SIG-M5 (cell line): ENCODE measurements at regions not wholly inside any gene's neighbourhood (a gene's known extent, or its start where the extent isn't known, plus 50 kb on each side); places are given as distances from the start of the nearest gene placed in this dataset.

Source experiments
- DNase-seq: peaks from one replicate; lab custom pipeline; 2025; lab: John Stamatoyannopoulos, UW

- DNase-seq, result no peak
These were observed 314.0 kb upstream of the CDIN1 start for GRCh38 chr15:36265422-36265821.

DNA sequence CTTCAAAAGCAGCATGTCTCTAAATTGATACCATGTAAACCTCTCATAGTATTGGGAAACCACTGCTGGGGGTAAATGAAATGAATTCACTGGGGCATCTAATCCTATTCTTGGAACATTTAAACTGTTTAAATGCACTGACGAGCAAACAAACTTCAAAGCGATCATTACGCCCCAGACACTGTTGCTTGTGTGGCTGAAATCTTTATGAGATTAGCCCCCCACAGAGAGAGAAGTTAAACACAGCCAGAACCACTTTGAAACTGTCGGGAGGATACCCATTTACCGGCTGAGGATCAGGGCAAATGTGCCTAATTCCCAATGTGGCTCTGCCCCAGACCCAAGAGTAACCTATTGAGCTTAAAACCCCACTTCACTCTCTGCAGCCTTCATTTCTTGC, 308.4 kb upstream of the CDIN1 start:
- DNase-seq, result no peak

DNA sequence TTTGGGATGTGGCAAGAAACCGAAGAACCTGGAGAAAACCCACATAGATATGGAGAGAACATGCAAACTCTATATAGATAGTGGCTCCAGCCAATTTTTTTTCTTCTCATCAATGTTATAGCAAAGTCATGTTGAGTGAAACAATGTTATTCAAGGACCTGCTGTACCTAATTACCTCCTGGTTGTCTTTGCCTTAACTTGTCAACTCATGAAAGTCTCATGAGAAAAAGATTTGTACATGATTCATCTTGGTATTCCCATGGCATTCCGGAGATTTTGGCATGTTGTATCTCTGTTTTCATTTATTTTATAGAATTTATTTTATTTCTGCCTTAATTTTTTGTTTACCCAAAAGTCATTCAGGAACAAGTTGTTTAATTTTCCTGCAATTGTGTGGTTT, 303.8 kb upstream of the CDIN1 start:
- DNase-seq, result no peak

DNA sequence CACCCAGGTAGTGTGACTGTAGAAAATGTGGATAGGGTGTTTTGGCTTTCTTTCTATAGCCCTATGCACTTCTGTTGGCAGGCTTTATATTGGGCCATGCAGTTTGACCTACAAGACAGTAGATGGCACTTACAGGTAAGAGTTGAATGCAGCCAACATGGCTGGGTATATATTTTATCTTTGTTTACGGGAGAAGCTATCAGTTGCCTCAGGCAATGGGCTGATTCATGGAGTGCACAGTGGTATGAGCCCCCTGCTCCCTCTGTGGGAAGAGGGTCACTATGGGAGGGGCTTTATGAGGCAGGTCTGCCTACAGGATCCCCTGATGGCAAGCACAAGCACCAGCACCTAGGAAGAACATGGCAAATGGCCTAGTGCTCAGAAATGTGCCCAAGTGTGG, 301.2 kb upstream of the CDIN1 start:
- DNase-seq, result no peak

- no peak for DNase-seq
These were observed 296.6 kb upstream of the CDIN1 start for GRCh38 chr15:36282821-36283220.

DNA sequence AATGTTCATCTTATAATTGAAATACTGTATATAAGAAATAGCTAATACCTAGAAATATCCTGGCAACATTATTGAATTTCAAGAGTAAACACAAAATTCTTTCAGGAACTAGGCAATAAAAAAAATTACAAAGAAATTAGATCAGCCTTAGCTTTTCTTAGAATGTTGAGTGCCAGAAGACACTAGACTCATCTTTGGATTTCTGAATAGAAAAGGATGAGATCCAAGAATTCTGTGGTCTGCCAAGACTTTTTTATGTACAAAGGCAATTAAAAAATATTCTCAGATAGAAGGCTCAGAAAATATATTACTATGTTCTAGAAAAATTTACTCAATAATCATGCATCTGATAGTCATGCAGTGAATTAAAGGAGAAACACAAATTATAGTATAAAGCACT, 294.5 kb upstream of the CDIN1 start:
- DNase-seq, result no peak

GRCh38 chr15:36291501-36291900, 287.9 kb upstream of the CDIN1 start:
- no peak for DNase-seq

DNA sequence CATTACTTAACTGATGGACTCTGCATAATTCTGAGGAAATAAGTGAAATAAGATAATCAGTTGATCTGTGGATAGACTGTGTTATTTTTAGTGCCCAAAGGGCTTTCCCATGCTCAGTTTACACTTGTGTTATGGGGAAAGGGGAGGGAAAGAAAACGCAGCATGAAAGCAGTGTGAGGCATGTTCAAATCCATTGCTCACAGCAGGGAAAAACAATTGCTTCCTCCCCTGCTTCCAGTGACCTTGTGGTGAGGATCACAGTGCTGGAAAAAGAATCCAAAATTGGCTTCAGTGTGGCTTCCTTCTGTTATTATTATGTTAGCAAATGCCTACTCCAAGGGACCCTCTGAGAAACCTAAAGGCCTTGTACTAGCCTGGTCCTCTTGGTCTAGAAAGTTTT, 285.1 kb upstream of the CDIN1 start:
- no peak for DNase-seq

- DNase-seq, result no peak
These were observed 277.5 kb upstream of the CDIN1 start for GRCh38 chr15:36301947-36302346.

GRCh38 chr15:36313021-36313420, 266.4 kb upstream of the CDIN1 start:
- no peak for DNase-seq

DNA sequence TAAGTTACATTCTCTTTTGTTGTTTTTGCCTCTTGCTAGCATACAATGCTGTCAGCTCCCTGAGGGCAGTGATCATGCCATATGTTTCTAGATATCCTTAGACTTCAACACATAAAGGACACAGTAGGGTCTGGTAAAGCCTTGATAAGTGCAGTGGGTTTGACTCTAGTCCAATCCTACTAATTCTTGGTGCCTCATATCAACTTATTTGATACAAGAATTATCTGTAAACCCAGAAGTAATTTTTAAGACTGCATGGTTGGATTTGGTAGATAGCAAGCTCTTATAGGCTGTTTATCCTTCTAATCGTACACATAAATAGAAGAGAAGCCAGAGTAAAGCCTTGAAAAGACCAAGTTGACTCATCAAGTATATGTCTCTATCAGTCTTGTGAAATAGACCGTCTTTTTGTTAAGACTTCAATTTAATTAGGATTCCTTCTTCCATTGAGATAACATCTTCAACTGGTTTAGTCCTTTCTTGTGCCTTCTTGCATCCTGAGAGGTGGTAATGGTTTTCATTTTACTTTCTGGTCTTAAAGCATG, 265.6 kb upstream of the CDIN1 start:
- DNase-seq, result no peak

- no peak for DNase-seq
These were observed 263.8 kb upstream of the CDIN1 start for GRCh38 chr15:36315649-36316048.

- DNase-seq, result no peak
These were observed 255.8 kb upstream of the CDIN1 start for GRCh38 chr15:36323615-36324014.

DNA sequence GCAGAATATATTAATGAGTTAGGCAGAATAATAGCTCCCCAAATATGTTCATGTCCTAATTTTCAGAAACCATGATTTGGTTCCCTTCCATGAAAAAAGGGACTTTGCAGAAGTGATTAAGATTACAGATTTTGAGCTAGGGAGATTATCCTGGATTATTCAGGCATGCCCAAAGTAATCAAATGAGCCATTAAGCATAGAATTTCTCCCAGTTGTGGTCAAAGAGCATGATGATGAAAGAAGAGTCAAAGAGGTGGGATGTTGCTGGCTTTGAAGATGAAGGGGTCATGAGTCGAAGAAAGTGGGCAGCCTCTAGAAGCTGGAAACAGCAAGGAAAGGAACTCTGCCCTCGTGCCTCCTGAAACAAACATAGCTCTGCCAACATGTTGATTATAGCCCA, 254.2 kb upstream of the CDIN1 start:
- DNase-seq, result no peak

- no peak for DNase-seq
These were observed 249.8 kb upstream of the CDIN1 start for GRCh38 chr15:36329592-36329991.

DNA sequence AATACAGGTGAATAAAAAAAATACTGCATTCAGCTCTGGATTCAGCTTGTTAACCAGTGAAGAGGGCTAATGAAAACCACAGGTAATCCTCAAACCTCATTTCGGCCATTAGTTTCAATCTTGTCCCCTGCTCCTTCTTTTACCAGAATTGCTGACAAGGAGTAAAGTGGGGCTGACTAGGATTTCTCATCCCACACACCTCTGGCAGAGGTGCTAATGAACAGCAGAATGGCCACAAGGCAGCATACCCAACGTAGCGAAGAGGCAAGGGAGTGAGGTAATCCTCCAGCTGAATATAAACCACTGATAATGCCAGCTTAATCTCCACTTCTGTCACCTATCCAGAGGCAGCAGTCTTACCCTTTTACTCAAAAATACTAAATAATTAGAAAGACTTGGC, 248.8 kb upstream of the CDIN1 start:
- no peak for DNase-seq

- DNase-seq, result no peak
These were observed 247.7 kb upstream of the CDIN1 start for GRCh38 chr15:36331531-36332275.

- DNase-seq, result no peak
These were observed 247.1 kb upstream of the CDIN1 start for GRCh38 chr15:36332301-36332700.

DNA sequence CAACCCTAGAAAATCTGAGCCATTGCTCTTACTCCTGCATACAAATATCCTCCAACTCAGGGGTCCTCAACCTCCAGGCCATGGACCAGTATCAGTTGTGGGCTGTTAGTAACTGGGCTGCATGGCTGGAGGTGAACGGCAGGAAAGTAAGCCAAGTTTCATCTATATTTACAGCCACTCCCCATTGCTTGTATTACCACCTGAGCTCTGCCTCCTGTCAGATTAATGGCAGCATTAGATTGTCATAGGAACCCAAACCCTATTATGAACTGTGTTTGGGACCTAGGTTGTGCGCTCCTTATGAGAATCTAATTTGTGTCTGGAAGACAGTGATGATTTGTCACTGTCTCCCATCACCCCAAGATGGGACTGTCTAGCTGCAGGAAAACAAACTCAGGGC, 246.5 kb upstream of the CDIN1 start:
- no peak for DNase-seq

GRCh38 chr15:36334059-36334458, 245.4 kb upstream of the CDIN1 start:
- DNase-seq, result no peak

DNA sequence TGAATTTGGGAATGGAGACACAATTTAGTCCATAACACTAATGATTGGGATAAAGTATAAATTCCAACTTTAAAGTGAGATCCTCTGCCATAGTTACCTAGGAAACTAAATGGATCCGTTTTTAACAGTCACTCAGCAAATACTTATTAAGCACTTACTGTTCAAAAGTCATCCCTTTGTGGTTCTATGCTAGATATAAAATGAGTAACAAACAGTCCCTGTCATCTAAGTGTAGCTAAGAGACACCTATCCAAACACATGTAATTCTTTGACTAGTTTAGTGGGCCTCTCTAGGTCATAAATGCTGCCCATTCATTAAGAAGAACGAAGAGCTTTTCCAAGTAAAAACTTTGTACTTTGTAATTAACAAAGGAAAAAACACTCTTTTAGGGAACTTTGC, 244.2 kb upstream of the CDIN1 start:
- DNase-seq, result no peak

DNA sequence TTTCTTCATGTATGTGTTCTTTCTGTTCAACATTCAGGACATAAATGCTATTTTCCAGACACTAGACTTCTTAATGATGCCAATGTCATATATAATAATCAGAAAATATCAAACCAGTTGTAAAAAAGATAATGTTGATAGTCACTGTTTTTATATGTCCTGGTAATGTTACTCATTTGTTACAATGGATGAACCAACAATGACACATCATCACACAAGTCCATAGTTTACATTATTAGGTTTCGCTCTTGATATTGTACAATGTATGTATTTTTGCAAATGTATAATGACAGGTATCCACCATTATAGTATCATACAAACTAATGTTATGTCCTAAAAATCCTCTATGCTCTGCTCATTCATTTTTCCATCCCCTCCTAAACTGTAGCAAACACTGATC, 243.8 kb upstream of the CDIN1 start:
- no peak for DNase-seq

DNA sequence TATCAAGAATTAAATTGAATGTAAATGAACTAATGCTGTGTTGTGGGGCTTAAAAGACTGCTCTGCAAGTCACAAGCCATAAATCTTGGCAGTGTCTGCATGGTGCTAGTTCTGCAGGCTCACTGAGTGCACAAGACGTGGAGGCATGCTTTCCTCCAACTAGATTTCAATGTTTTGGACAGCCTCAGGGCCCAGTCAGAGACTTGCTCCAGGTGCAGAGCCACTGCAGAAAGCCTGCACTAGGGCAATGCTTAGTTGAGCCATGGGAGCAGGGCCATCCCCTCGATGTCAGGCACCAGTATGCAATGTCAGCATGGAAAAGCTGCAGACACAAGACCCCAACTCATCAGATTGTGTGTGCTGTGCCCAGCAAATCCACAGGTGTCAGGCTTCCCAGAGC, 234.5 kb upstream of the CDIN1 start:
- no peak for DNase-seq

GRCh38 chr15:36347272-36347858, 232.1 kb upstream of the CDIN1 start:
- DNase-seq, result no peak
